HEK293 (cell line): ENCODE measurements at regions not wholly inside any gene's neighbourhood (a gene's known extent, or its start where the extent isn't known, plus 50 kb on each side); places are given as distances from the start of the nearest gene placed in this dataset.

Source experiments
- CTCF ChIA-PET: fragments of 350-600 bp; formaldehyde crosslinking; extraction: SDS; loops from one replicate; lab custom pipeline; 2021; ENCODE audit warnings: antibody characterized with exemption; lab: Yijun Ruan, JAX
- POLR2A ChIA-PET: fragments of 300-600 bp; formaldehyde crosslinking; extraction: SDS; loops from one replicate; lab custom pipeline; 2020; ENCODE audit warnings: antibody characterized with exemption, inconsistent platforms; lab: Yijun Ruan, JAX
- H3K27ac ChIP-seq: fragments of 200-500 bp; sonication (Bioruptor generic); 2 replicates; pipeline ENCODE4 v1.5.1; 2014; ENCODE audit warnings: low read depth, low read length, control low read depth, inconsistent platforms; ENCODE audit errors: extremely low read depth
- H3K36me3 ChIP-seq, 2 experiments: fragments of 200-500 bp in 1 of 2; sonication (Bioruptor generic) in 1 of 2; 1 replicate in 1 of 2; 2 replicates in 1 of 2; pipeline ENCODE4 v1.5.1; 2014 to 2017; ENCODE audit warnings: inconsistent platforms in 2 of 2, low read length in 2 of 2; ENCODE audit not compliant: control insufficient read depth in 2 of 2, insufficient read depth in 1 of 2
- H3K4me1 ChIP-seq: fragments of 200-500 bp; sonication (Bioruptor generic); 2 replicates; pipeline ENCODE4 v1.5.1; 2014; ENCODE audit warnings: mild to moderate bottlenecking, low read length, inconsistent platforms; ENCODE audit not compliant: control insufficient read depth, insufficient read depth
- H3K4me3 ChIP-seq: 2 replicates; pipeline ENCODE4 v1.5.1; 2011; ENCODE audit warnings: low read depth, mild to moderate bottlenecking, control low read depth, low read length, moderate library complexity
- H3K9me3 ChIP-seq: fragments of 200-500 bp; sonication (Bioruptor generic); 2 replicates; pipeline ENCODE4 v1.5.1; 2014; ENCODE audit warnings: low read depth, low read length, inconsistent platforms; ENCODE audit not compliant: control insufficient read depth, insufficient read depth
- GFI1B ChIP-seq: fragments of 450-650 bp; formaldehyde crosslinking; IDR thresholded peaks from 2 replicates; pipeline ENCODE4 v1.5.1; 2016; ENCODE audit warnings: missing biosample characterization, missing genetic modification characterization
- GLI2 ChIP-seq: fragments of 450-650 bp; formaldehyde crosslinking; IDR thresholded peaks from 2 replicates; pipeline ENCODE4; 2017; ENCODE audit warnings: missing biosample characterization, missing genetic modification characterization, low read depth, borderline replicate concordance
- GLIS2 ChIP-seq: fragments of 450-650 bp; formaldehyde crosslinking; IDR thresholded peaks from 2 replicates; pipeline ENCODE4 v1.5.1; 2016; ENCODE audit warnings: missing biosample characterization, missing genetic modification characterization
- MZF1 ChIP-seq: fragments of 450-650 bp; formaldehyde crosslinking; IDR thresholded peaks from 2 replicates; pipeline ENCODE4 v1.5.1; 2017; ENCODE audit warnings: missing biosample characterization, missing genetic modification characterization, borderline replicate concordance
- TCF7L2 ChIP-seq: IDR thresholded peaks from 2 replicates; pipeline ENCODE4 v1.6.1; 2011; ENCODE audit warnings: low read depth, mild to moderate bottlenecking, inconsistent platforms, low read length, moderate library complexity, borderline replicate concordance
- TRIM28 ChIP-seq: IDR thresholded peaks from 2 replicates; pipeline ENCODE4 v1.6.1; 2011; ENCODE audit warnings: low read length, control low read depth, borderline replicate concordance
- YY1 ChIP-seq: fragments of 450-650 bp; formaldehyde crosslinking; IDR thresholded peaks from 2 replicates; pipeline ENCODE4 v1.5.1; 2018; ENCODE audit warnings: missing biosample characterization, missing genetic modification characterization
- YY2 ChIP-seq: fragments of 450-650 bp; formaldehyde crosslinking; IDR thresholded peaks from 2 replicates; pipeline ENCODE4 v1.5.1; 2016; ENCODE audit warnings: missing biosample characterization, missing genetic modification characterization
- ZBTB8A ChIP-seq: fragments of 450-650 bp; formaldehyde crosslinking; IDR thresholded peaks from 2 replicates; pipeline ENCODE4 v1.5.1; 2016; ENCODE audit warnings: missing biosample characterization, missing genetic modification characterization
- ZNF10 ChIP-seq: fragments of 450-650 bp; formaldehyde crosslinking; IDR thresholded peaks from 2 replicates; pipeline ENCODE4 v1.5.1; 2017; ENCODE audit warnings: missing biosample characterization, missing genetic modification characterization
- ZNF112 ChIP-seq: fragments of 450-650 bp; formaldehyde crosslinking; IDR thresholded peaks from 2 replicates; pipeline ENCODE4 v1.5.0; 2017; ENCODE audit warnings: missing biosample characterization, missing genetic modification characterization
- ZNF138 ChIP-seq: fragments of 450-650 bp; formaldehyde crosslinking; IDR thresholded peaks from 2 replicates; pipeline ENCODE4 v1.5.1; 2016; ENCODE audit warnings: missing biosample characterization, missing genetic modification characterization, borderline replicate concordance
- ZNF140 ChIP-seq: fragments of 450-650 bp; formaldehyde crosslinking; IDR thresholded peaks from 2 replicates; pipeline ENCODE4 v1.5.1; 2016; ENCODE audit warnings: missing biosample characterization, missing genetic modification characterization
- ZNF184 ChIP-seq: fragments of 450-650 bp; IDR thresholded peaks from 2 replicates; pipeline ENCODE4 v1.5.1; 2018; ENCODE audit warnings: missing biosample characterization, mild to moderate bottlenecking, missing genetic modification characterization
- ZNF311 ChIP-seq: fragments of 450-650 bp; formaldehyde crosslinking; IDR thresholded peaks from 2 replicates; pipeline ENCODE4 v1.5.1; 2017; ENCODE audit warnings: missing biosample characterization, missing genetic modification characterization, borderline replicate concordance
- ZNF362 ChIP-seq: fragments of 450-650 bp; formaldehyde crosslinking; IDR thresholded peaks from 2 replicates; pipeline ENCODE4 v1.5.1; 2016; ENCODE audit warnings: missing biosample characterization, missing genetic modification characterization
- ZNF391 ChIP-seq: fragments of 450-650 bp; formaldehyde crosslinking; IDR thresholded peaks from 2 replicates; pipeline ENCODE4 v1.5.1; 2016; ENCODE audit warnings: low read depth, missing biosample characterization, missing genetic modification characterization, borderline replicate concordance
- ZNF530 ChIP-seq: fragments of 450-650 bp; formaldehyde crosslinking; IDR thresholded peaks from 2 replicates; pipeline ENCODE4 v1.5.1; 2016; ENCODE audit warnings: low read depth, missing biosample characterization, missing genetic modification characterization
- ZNF549 ChIP-seq: fragments of 450-650 bp; IDR thresholded peaks from 2 replicates; pipeline ENCODE4 v1.5.1; 2018; ENCODE audit warnings: missing biosample characterization, missing genetic modification characterization, mild to moderate bottlenecking, inconsistent platforms, moderate library complexity
- ZNF571 ChIP-seq: fragments of 450-650 bp; formaldehyde crosslinking; IDR thresholded peaks from 2 replicates; pipeline ENCODE4 v1.5.0; 2017; ENCODE audit warnings: missing biosample characterization, missing genetic modification characterization
- ZNF623 ChIP-seq: fragments of 450-650 bp; formaldehyde crosslinking; IDR thresholded peaks from 2 replicates; pipeline ENCODE4 v1.5.1; 2016; ENCODE audit warnings: missing biosample characterization, missing genetic modification characterization
- ZNF626 ChIP-seq: fragments of 450-650 bp; sonication (Bioruptor Pico); formaldehyde crosslinking; IDR thresholded peaks from 2 replicates; pipeline ENCODE4 v1.5.1; 2018; ENCODE audit warnings: missing biosample characterization, missing genetic modification characterization, inconsistent platforms
- ZNF768 ChIP-seq: fragments of 450-650 bp; formaldehyde crosslinking; IDR thresholded peaks from 2 replicates; pipeline ENCODE4 v1.5.1; 2018; ENCODE audit warnings: missing biosample characterization, mild to moderate bottlenecking, missing genetic modification characterization
- ZNF791 ChIP-seq: fragments of 450-650 bp; formaldehyde crosslinking; IDR thresholded peaks from 2 replicates; pipeline ENCODE4 v1.5.1; 2016; ENCODE audit warnings: missing biosample characterization, missing genetic modification characterization
- ZSCAN30 ChIP-seq: fragments of 450-650 bp; IDR thresholded peaks from 2 replicates; pipeline ENCODE4 v1.5.1; 2018; ENCODE audit warnings: missing biosample characterization, mild to moderate bottlenecking, missing genetic modification characterization, moderate library complexity
- TF ChIP-seq, protein P1 (sequence below): fragments of 450-650 bp; formaldehyde crosslinking; IDR thresholded peaks from 2 replicates; pipeline ENCODE4 v1.5.1; 2016; ENCODE audit warnings: missing biosample characterization, missing genetic modification characterization
- TF ChIP-seq, protein P2 (sequence below): fragments of 450-650 bp; formaldehyde crosslinking; IDR thresholded peaks from 2 replicates; pipeline ENCODE4 v1.5.1; 2016; ENCODE audit warnings: missing biosample characterization, missing genetic modification characterization, borderline replicate concordance
- TF ChIP-seq, protein P3 (sequence below): fragments of 450-650 bp; formaldehyde crosslinking; IDR thresholded peaks from 2 replicates; pipeline ENCODE4 v1.5.1; 2017; ENCODE audit warnings: missing biosample characterization, mild to moderate bottlenecking, missing genetic modification characterization, moderate library complexity
- TF ChIP-seq, protein P4 (sequence below): fragments of 450-650 bp; formaldehyde crosslinking; IDR thresholded peaks from 2 replicates; pipeline ENCODE4; 2016; ENCODE audit warnings: missing biosample characterization, missing genetic modification characterization

- TF ChIP-seq ZBTB8A (no peak), ZNF549 (no peak), TRIM28 (no peak), ZNF112 (tag by site-specific recombination) (no peak), ZNF140 (tag by site-specific recombination) (no peak), GLI2 (tag by site-specific recombination) (no peak), ZNF362 (no peak), ZNF768 (tag by site-specific recombination) (no peak)
- TF ChIP-seq, protein P1, sequence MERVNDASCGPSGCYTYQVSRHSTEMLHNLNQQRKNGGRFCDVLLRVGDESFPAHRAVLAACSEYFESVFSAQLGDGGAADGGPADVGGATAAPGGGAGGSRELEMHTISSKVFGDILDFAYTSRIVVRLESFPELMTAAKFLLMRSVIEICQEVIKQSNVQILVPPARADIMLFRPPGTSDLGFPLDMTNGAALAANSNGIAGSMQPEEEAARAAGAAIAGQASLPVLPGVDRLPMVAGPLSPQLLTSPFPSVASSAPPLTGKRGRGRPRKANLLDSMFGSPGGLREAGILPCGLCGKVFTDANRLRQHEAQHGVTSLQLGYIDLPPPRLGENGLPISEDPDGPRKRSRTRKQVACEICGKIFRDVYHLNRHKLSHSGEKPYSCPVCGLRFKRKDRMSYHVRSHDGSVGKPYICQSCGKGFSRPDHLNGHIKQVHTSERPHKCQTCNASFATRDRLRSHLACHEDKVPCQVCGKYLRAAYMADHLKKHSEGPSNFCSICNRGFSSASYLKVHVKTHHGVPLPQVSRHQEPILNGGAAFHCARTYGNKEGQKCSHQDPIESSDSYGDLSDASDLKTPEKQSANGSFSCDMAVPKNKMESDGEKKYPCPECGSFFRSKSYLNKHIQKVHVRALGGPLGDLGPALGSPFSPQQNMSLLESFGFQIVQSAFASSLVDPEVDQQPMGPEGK (tag by site-specific recombination) = no peak
- TF ChIP-seq, protein P2, sequence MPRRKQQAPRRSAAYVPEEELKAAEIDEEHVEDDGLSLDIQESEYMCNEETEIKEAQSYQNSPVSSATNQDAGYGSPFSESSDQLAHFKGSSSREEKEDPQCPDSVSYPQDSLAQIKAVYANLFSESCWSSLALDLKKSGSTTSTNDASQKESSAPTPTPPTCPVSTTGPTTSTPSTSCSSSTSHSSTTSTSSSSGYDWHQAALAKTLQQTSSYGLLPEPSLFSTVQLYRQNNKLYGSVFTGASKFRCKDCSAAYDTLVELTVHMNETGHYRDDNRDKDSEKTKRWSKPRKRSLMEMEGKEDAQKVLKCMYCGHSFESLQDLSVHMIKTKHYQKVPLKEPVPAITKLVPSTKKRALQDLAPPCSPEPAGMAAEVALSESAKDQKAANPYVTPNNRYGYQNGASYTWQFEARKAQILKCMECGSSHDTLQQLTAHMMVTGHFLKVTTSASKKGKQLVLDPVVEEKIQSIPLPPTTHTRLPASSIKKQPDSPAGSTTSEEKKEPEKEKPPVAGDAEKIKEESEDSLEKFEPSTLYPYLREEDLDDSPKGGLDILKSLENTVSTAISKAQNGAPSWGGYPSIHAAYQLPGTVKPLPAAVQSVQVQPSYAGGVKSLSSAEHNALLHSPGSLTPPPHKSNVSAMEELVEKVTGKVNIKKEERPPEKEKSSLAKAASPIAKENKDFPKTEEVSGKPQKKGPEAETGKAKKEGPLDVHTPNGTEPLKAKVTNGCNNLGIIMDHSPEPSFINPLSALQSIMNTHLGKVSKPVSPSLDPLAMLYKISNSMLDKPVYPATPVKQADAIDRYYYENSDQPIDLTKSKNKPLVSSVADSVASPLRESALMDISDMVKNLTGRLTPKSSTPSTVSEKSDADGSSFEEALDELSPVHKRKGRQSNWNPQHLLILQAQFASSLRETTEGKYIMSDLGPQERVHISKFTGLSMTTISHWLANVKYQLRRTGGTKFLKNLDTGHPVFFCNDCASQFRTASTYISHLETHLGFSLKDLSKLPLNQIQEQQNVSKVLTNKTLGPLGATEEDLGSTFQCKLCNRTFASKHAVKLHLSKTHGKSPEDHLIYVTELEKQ (tag by site-specific recombination) = no peak
Measured at GRCh38 chr1:82995951-82996350, 1003.0 kb downstream of the TTLL7 start (continued).

GRCh38 chr1:82994616-82995263, 1004.2 kb downstream of the TTLL7 start:
- ChIA-PET CTCF (no interaction called here), POLR2A (no interaction called here)
- no peak overlapping the region for H3K27ac ChIP-seq
- H3K4me3 ChIP-seq = no peak overlapping the region
- H3K9me3 ChIP-seq = no peaks in the 10 kb centered on the region
- H3K36me3 ChIP-seq = no peaks in the 10 kb centered on the region
- no peaks in the 10 kb centered on the region for H3K4me1 ChIP-seq
- TF ChIP-seq, protein P3, sequence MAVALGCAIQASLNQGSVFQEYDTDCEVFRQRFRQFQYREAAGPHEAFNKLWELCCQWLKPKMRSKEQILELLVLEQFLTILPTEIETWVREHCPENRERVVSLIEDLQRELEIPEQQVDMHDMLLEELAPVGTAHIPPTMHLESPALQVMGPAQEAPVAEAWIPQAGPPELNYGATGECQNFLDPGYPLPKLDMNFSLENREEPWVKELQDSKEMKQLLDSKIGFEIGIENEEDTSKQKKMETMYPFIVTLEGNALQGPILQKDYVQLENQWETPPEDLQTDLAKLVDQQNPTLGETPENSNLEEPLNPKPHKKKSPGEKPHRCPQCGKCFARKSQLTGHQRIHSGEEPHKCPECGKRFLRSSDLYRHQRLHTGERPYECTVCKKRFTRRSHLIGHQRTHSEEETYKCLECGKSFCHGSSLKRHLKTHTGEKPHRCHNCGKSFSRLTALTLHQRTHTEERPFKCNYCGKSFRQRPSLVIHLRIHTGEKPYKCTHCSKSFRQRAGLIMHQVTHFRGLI (tag by site-specific recombination) = no peak
- TF ChIP-seq, protein P4, sequence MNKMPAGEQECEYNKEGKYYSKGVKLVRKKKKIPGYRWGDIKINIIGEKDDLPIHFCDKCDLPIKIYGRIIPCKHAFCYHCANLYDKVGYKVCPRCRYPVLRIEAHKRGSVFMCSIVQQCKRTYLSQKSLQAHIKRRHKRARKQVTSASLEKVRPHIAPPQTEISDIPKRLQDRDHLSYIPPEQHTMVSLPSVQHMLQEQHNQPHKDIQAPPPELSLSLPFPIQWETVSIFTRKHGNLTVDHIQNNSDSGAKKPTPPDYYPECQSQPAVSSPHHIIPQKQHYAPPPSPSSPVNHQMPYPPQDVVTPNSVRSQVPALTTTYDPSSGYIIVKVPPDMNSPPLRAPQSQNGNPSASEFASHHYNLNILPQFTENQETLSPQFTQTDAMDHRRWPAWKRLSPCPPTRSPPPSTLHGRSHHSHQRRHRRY (tag by site-specific recombination) = no peak
- TF ChIP-seq YY1 (tag by site-specific recombination) = no peak
- TF ChIP-seq GLIS2 (tag by site-specific recombination) = no peak
- no peak for TF ChIP-seq MZF1 (tag by site-specific recombination)
- TF ChIP-seq ZNF391 (tag by site-specific recombination) = no peak
- no peak for TF ChIP-seq ZNF311 (tag by site-specific recombination)
- no peak for TF ChIP-seq ZNF791
- no peak for TF ChIP-seq TCF7L2
- no peak for TF ChIP-seq YY2 (tag by site-specific recombination)
- TF ChIP-seq ZSCAN30 (tag by site-specific recombination) = no peak
- no peak for TF ChIP-seq ZNF623
- TF ChIP-seq GFI1B (tag by site-specific recombination) = no peak
- TF ChIP-seq ZNF530 (tag by site-specific recombination) = no peak
- TF ChIP-seq ZNF626 = no peak
- TF ChIP-seq ZNF138 = no peak
- TF ChIP-seq ZNF184 (tag by site-specific recombination) = no peak
- TF ChIP-seq ZNF10 (tag by site-specific recombination) = no peak
- no peak for TF ChIP-seq ZNF571 (tag by site-specific recombination)
